HTR-8/SVneo (cell line): ENCODE measurements at regions not wholly inside any gene's neighbourhood (a gene's known extent, or its start where the extent isn't known, plus 50 kb on each side); places are given as distances from the start of the nearest gene placed in this dataset.
"Not testable (repeated sequence)": the region's sequence is repeated elsewhere in the genome, so short reads cannot be mapped to it uniquely, and the experiment has no call there.

Experiments used
- DNase-seq: peaks from one replicate; pipeline ENCODE4 v3.0.0; 2011; ENCODE audit warnings: low spot score, mixed read lengths; ENCODE audit not compliant: insufficient read length
- FAIRE-seq: peaks from 2 replicates; lab custom pipeline; 2011; peaks lifted over from hg19 to GRCh38; lab: Jason Lieb, UNC

GRCh38 chr11:19420868-19421533, 180.3 kb upstream of the E2F8 start:
- no peak for FAIRE-seq

GRCh38 chr11:19419808-19420207, 179.1 kb upstream of the E2F8 start:
- no peak for DNase-seq
- peak; percentile 48 for FAIRE-seq

More at GRCh38 chr11:19420868-19421533, 180.3 kb upstream of the E2F8 start:
- DNase-seq: no peak

- no peak for DNase-seq
- FAIRE-seq: no peak
Observed at GRCh38 chr11:19419021-19419750, 178.4 kb upstream of the E2F8 start.

GRCh38 chr11:19418221-19418620, 177.5 kb upstream of the E2F8 start:
- no peak for DNase-seq
- no peak for FAIRE-seq

DNA sequence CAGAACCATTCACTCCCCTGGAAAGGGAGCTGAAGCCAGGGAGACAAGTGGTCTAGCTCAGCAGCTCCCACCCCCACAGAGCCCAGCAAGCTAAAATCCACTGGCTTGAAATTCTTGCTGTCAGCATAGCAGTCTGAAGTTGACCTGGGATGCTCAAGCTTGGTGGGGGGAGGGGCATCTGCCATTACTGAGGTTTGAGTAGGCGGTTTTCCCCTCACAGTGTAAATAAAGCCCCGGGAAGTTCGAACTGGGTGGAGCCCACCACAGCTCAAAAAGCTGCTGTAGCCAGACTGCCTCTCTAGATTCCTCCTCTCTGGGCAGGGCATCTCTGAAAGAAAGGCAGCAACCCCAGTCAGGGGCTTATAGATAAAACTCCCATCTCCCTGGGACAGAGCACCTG, 171.3 kb upstream of the E2F8 start:
- not testable (repeated sequence) for DNase-seq, FAIRE-seq

DNA sequence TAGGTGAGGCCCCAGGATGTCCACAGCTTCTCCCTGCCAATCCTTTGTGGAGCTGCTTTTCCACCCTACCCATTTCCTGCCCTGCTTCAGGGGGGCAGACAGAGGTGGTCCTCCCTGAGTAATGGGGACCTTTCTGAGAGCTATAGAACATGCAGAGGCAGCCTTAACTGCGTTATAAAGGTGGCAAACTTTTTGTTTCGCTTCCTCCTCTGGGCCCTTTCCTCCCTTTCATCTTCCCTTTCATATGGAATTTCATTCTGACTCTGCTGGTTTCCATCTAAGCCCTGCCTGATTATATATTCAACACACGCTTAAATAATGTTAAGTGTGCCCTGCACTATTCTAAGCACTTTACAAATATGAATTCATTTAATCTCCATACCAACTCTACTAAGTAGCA, 169.3 kb upstream of the E2F8 start:
- FAIRE-seq (no peak), DNase-seq (no peak)

GRCh38 chr11:19409307-19409706, 168.6 kb upstream of the E2F8 start:
- FAIRE-seq (no peak), DNase-seq (no peak)

DNA sequence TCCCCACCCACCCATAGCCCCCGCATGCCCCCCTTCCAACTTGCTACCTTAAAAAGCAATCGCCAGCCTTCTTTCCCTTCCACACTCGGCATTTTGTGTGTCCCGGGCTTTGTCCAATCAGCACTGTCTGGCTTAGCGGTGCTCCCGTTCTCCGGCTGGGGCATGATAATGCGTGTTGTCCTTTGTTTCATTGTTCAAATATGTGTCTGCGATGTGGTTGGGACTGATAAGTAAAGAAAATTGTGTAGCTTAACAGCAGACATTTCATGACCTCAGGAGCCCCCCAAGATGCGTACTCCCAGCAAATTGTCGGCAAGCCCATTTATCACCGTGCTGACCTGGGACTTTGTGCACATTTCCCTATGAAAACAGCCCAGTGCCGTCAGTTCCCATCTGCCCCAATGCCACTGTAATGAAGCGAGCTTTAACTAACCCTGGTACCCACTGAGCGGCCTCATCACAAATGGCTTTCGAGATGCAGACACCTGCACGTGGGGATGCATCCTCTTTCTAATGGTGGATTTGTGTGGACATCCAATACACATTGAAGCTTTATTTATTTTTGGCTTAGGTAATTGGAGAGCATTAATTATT, 167.0 kb upstream of the E2F8 start:
- no peak for FAIRE-seq
- DNase-seq: no peak

GRCh38 chr11:19405966-19406365, 165.2 kb upstream of the E2F8 start:
- FAIRE-seq (no peak), DNase-seq (no peak)

DNA sequence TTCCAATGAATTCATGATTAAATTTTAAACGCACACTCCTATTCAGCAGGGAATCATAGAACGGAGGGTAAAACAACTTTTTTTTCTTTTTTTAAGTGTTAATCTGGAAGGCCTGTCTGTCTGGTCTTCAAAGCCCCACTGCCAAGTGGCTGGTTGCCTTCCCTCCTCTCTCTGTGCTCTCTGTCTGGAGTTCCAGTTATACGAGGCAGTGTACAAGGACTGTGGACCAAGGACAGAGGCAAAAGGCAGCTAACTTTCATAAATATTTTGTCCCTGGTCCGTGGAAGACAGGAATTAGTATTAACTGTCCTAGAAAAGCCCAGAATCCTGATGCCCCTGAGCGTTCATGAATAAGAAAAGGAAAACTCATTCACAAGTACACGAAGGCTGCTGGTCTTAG, 164.0 kb upstream of the E2F8 start:
- no peak for FAIRE-seq

DNA sequence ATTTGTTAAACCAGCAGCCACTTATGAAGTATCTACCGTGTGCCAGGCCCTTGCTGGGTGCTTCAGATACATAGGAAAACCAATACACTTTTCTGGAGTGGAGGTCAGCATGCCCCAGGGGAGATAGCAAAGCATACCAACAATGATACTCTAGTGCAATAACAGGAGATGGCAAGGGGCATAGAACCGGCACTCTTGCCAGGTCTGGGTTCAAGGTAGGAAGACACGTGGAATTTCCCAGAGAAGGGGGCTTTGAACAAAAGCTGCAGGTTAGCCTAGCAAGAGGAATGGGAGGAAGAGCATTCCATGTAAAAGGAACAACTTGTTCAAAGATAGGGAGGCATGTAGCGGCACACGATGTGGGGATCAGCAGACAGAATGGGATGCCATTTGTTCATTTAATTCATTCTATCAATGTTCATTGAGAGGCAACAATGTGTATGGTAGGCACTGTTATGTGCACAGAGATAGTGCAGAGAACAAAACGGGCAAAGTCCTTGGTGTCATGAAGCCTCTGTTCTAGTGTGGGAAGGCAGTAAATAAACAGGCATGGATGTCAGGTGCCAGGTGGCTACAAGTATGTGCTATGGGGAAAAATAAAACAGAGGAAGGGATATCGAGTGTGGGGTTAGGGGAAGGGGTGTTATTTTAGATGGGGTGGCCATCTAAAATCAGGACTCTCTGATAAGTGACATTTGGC, 162.6 kb upstream of the E2F8 start:
- FAIRE-seq: peak; percentile 20

More for the DNA sequence above, 164.0 kb upstream of the E2F8 start:
- DNase-seq: no peak

GRCh38 chr11:19400296-19400695, 159.6 kb upstream of the E2F8 start:
- DNase-seq: no peak
- peak; percentile 23 for FAIRE-seq

More for the DNA sequence above, 162.6 kb upstream of the E2F8 start:
- DNase-seq: no peak

- FAIRE-seq (no peak), DNase-seq (peak; percentile 23)
Observed at GRCh38 chr11:19398772-19399527, 158.2 kb upstream of the E2F8 start.

DNA sequence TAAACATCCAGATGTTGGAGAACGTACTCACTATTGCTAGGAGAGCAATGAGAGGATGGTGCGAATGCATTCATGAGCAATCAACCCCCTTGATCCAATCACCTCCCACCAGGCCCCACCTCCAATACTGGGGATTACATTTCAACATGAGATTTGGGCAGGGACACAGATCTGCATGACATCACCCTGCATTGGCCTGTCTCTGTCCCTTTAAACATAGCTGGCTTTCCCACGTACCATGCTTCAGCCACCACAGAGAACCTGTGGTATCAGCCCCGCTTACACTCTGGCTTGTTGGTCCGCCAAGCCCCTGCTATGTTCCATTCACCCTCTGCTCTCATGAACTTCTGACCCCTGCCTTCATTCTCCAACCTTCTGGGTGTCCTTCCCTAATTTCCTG, 157.5 kb upstream of the E2F8 start:
- FAIRE-seq (peak; percentile 52), DNase-seq (no peak)

DNA sequence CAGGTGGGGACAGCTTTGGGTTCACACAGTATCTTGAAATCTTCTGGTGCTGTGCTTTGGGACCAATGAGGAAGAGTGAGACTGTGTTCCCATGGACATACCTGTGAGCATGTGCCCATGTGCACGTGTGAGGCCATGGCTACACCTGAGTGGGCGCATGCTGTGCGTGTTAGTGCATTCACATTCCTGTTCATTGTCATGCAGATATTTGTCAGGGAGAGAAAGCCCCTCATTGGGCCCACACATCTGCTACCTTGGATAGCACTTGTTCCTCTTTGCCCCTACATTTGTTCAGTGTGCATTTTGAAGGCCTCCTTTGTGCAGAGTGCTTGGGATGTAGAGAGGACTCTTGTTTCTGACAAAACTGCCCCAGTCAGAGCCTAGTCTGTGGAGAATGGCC, 154.3 kb upstream of the E2F8 start:
- DNase-seq (no peak), FAIRE-seq (no peak)

GRCh38 chr11:19394525-19395016, 153.8 kb upstream of the E2F8 start:
- FAIRE-seq (no peak), DNase-seq (no peak)

DNA sequence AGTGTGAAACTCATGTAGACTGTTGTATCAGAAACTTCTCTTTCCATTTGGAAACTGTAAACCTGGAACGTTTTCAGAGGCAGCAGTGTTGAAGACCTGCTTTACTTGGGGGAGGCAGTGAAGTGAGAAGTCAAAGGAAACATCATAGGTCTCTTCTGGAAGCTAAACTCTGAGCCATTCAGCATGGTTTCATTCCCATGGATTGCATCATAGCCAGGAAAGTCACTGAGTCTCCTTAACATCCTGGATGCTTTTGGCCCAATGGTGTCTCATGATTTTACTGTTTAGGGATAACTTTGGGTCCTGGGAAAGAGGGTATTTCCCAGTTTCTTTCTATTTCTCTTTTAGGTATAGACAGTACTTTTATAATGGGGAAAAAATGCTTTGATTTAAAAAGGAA, 153.2 kb upstream of the E2F8 start:
- DNase-seq: no peak
- FAIRE-seq: no peak

DNA sequence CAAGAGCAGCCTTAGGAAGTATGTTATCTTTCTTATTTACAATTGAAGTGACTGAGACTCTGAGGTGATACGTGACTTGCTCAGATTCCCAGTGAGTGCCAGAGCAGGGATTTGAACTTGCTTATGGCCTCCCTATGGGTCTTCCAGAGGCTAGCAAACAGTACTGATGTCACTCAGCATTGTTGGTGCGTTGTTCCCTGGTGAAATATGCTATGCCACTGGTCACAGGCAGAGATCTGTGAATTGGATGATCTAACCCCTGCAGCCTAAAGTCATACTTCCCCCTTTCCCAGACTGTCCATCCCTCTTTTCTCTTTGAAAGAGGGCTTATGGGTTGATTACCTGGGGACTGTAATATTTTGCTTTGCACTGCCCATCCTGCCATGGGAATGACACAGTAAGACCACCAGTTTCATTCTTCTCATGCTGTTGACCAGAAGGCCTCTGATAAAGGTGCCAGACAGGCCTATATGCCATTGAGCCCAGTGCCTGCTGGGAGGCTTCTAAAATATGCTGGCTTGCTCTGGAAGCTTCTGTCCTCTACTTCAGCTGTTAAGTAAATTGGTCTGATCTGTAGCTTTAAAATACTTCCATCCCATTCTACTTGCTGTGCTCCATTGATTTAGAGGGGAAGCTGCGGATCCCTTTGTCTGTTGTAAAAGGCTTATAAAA, 152.2 kb upstream of the E2F8 start:
- DNase-seq (no peak), FAIRE-seq (no peak)

GRCh38 chr11:19392321-19392720, 151.6 kb upstream of the E2F8 start:
- FAIRE-seq (no peak), DNase-seq (no peak)
